H1 (cell line): ENCODE measurements at regions not wholly inside any gene's neighbourhood (a gene's known extent, or its start where the extent isn't known, plus 50 kb on each side); places are given as distances from the start of the nearest gene placed in this dataset.

Experiments
- CTCF ChIA-PET: fragments of 300-600 bp; sonication (Branson Sonifier 250); formaldehyde crosslinking; loops from one replicate; lab custom pipeline; 2021; ENCODE audit not compliant: partially characterized antibody; lab: Charles Lee
- POLR2A ChIA-PET: fragments of 300-600 bp; sonication (Branson Sonifier 250); formaldehyde crosslinking; loops from one replicate; lab custom pipeline; 2021; ENCODE audit warnings: inconsistent platforms; ENCODE audit not compliant: partially characterized antibody; lab: Charles Lee
- DNase-seq, 2 experiments: peaks; one replicate each; pipeline versions ENCODE4 v3.0.0 to v3.0.0-alpha.2; 2010 to 2022; ENCODE audit warnings: low spot score in 2 of 2, low read depth in 1 of 2, mixed read lengths in 1 of 2
- FAIRE-seq: peaks from 2 replicates; lab custom pipeline; 2011; peaks lifted over from hg19 to GRCh38; lab: Jason Lieb, UNC
- H2AFZ ChIP-seq: 2 replicates; pipeline ENCODE4 v1.8.1; 2012; ENCODE audit warnings: low read length, inconsistent platforms
- H2AK5ac ChIP-seq: 2 replicates; pipeline ENCODE4 v1.6.1; 2013; ENCODE audit warnings: low read depth, low read length
- H2BK120ac ChIP-seq: replicated peaks from 2 replicates; pipeline ENCODE3; 2013; ENCODE audit warnings: low read depth, low read length, inconsistent platforms
- H2BK12ac ChIP-seq: 2 replicates; pipeline ENCODE4 v1.6.1; 2013; ENCODE audit warnings: low read depth, low read length
- H2BK15ac ChIP-seq: 2 replicates; pipeline ENCODE4 v1.6.1; 2013; ENCODE audit warnings: low read length
- H2BK20ac ChIP-seq: 2 replicates; pipeline ENCODE4 v1.6.1; 2013; ENCODE audit warnings: low read length
- H2BK5ac ChIP-seq: 2 replicates; pipeline ENCODE4 v1.6.1; 2013; ENCODE audit warnings: low read depth, low read length
- H3K14ac ChIP-seq: 2 replicates; pipeline ENCODE4 v1.6.1; 2013; ENCODE audit warnings: inconsistent platforms; ENCODE audit not compliant: insufficient read length
- H3K18ac ChIP-seq: 2 replicates; pipeline ENCODE4 v1.6.1; 2013; ENCODE audit warnings: low read length; ENCODE audit errors: extremely low read depth
- H3K23ac ChIP-seq: 2 replicates; pipeline ENCODE4 v1.6.1; 2013; ENCODE audit warnings: inconsistent platforms; ENCODE audit not compliant: insufficient read length
- H3K23me2 ChIP-seq: 2 replicates; pipeline ENCODE4 v1.6.1; 2013; ENCODE audit warnings: low read depth, low read length
- H3K27ac ChIP-seq: 2 replicates; pipeline ENCODE4 v1.6.1; 2011; ENCODE audit warnings: low read depth, low read length, inconsistent platforms
- H3K27me3 ChIP-seq, 4 experiments: replicated peaks in 1 of 4; 1 replicate in 1 of 4; 2 replicates in 3 of 4; pipeline versions ENCODE4 v1.6.1 to v1.8.1; 2011 to 2013; ENCODE audit warnings: low read length in 3 of 4, mild to moderate bottlenecking in 3 of 4, inconsistent platforms in 2 of 4, mixed read lengths in 2 of 4, moderate library complexity in 1 of 4; ENCODE audit not compliant: control insufficient read depth in 3 of 4, insufficient read depth in 3 of 4; ENCODE audit errors: extremely low read depth in 1 of 4
- H3K36me3 ChIP-seq, 4 experiments: 2 replicates each; pipeline versions ENCODE4 v1.6.1 to v1.8.1; 2011 to 2013; ENCODE audit warnings: mild to moderate bottlenecking in 4 of 4, low read length in 3 of 4, moderate library complexity in 2 of 4, control low read depth in 1 of 4, inconsistent platforms in 1 of 4; ENCODE audit not compliant: insufficient read depth in 4 of 4, control insufficient read depth in 2 of 4
- H3K4ac ChIP-seq: replicated peaks from 2 replicates; pipeline ENCODE3; 2013; ENCODE audit warnings: low read length, low read depth, mixed read lengths, inconsistent platforms; ENCODE audit not compliant: insufficient read length
- H3K4me1 ChIP-seq, 4 experiments: replicated peaks in 1 of 4; 1 replicate in 1 of 4; 2 replicates in 3 of 4; pipeline versions ENCODE4 v1.6.1 to v1.8.1; 2011 to 2013; ENCODE audit warnings: low read length in 3 of 4, inconsistent platforms in 2 of 4, mixed read lengths in 1 of 4; ENCODE audit not compliant: insufficient read depth in 4 of 4, control insufficient read depth in 3 of 4
- H3K4me2 ChIP-seq, 2 experiments: 2 replicates each; pipeline versions ENCODE4 v1.6.1 to v1.8.1; 2011 to 2013; ENCODE audit warnings: low read depth in 2 of 2, low read length in 2 of 2, control low read depth in 1 of 2, inconsistent platforms in 1 of 2, mild to moderate bottlenecking in 1 of 2; ENCODE audit not compliant: insufficient read depth in 1 of 2
- H3K4me3 ChIP-seq, 4 experiments: fragments of 200-600, 300-600 bp in 1 of 4; sonication (generic), shearing (Covaris generic), sonication (Bioruptor Twin) in 1 of 4; 2 replicates each; pipeline versions ENCODE4 v1.5.1 to v1.8.1; 2011 to 2016; ENCODE audit warnings: low read length in 4 of 4, low read depth in 3 of 4, control low read depth in 2 of 4, inconsistent platforms in 2 of 4, mild to moderate bottlenecking in 2 of 4, mixed read lengths in 1 of 4, moderate library complexity in 1 of 4; ENCODE audit not compliant: insufficient read depth in 2 of 4; ENCODE audit errors: extremely low read depth in 1 of 4
- H3K56ac ChIP-seq: replicated peaks from 2 replicates; pipeline ENCODE3; 2013; ENCODE audit warnings: low read depth, mild to moderate bottlenecking, mixed read lengths, low read length, inconsistent platforms; ENCODE audit not compliant: insufficient read length
- H3K79me1 ChIP-seq: 2 replicates; pipeline ENCODE4 v1.6.1; 2013; ENCODE audit warnings: low read depth, low read length, control low read depth
- H3K79me2 ChIP-seq, 2 experiments: 2 replicates each; pipeline versions ENCODE4 v1.6.1 to v1.8.1; 2012 to 2013; ENCODE audit warnings: low read length in 2 of 2, mild to moderate bottlenecking in 2 of 2, inconsistent platforms in 1 of 2; ENCODE audit not compliant: insufficient read depth in 2 of 2, control insufficient read depth in 1 of 2
- H3K9ac ChIP-seq, 4 experiments: replicated peaks in 1 of 4; 1 replicate in 1 of 4; 2 replicates in 3 of 4; pipeline versions ENCODE4 v1.6.1 to v1.8.1; 2011 to 2013; ENCODE audit warnings: low read depth in 3 of 4, low read length in 3 of 4, control low read depth in 2 of 4, mild to moderate bottlenecking in 2 of 4, moderate library complexity in 2 of 4, inconsistent platforms in 1 of 4; ENCODE audit errors: extremely low read depth in 1 of 4
- H3K9me3 ChIP-seq, 2 experiments: 2 replicates each; pipeline versions ENCODE4 v1.6.1 to v1.8.1; 2012 to 2013; ENCODE audit warnings: mild to moderate bottlenecking in 2 of 2, moderate library complexity in 2 of 2, control low read depth in 1 of 2, inconsistent platforms in 1 of 2, low read depth in 1 of 2, low read length in 1 of 2, mixed read lengths in 1 of 2; ENCODE audit not compliant: insufficient read depth in 2 of 2
- H4K20me1 ChIP-seq, 2 experiments: replicated peaks in 1 of 2; 2 replicates each; pipeline versions ENCODE3 to v1.8.1; 2011 to 2013; ENCODE audit warnings: inconsistent platforms in 2 of 2, low read length in 2 of 2, mild to moderate bottlenecking in 1 of 2; ENCODE audit not compliant: insufficient read depth in 2 of 2, control insufficient read depth in 1 of 2
- H4K5ac ChIP-seq: 2 replicates; pipeline ENCODE4 v1.6.1; 2013; ENCODE audit warnings: low read length, low read depth, mixed read lengths, inconsistent platforms; ENCODE audit not compliant: insufficient read length
- H4K8ac ChIP-seq: 2 replicates; pipeline ENCODE4 v1.8.0; 2013; ENCODE audit warnings: mild to moderate bottlenecking, moderate library complexity, low read length, inconsistent platforms; ENCODE audit not compliant: insufficient read depth; ENCODE audit errors: extremely low read depth
- H4K91ac ChIP-seq: replicated peaks from 2 replicates; pipeline ENCODE3; 2013; ENCODE audit warnings: low read length, mixed read lengths, inconsistent platforms; ENCODE audit not compliant: insufficient read length
- ATF3 ChIP-seq: IDR thresholded peaks from 2 replicates; pipeline ENCODE4 v1.6.1; 2011; ENCODE audit warnings: low read depth, mild to moderate bottlenecking, low read length; ENCODE audit not compliant: insufficient read depth
- CEBPB ChIP-seq: IDR thresholded peaks from 2 replicates; pipeline ENCODE4 v1.6.1; 2012; ENCODE audit warnings: low read depth, low read length
- CREB1 ChIP-seq: IDR thresholded peaks from 2 replicates; pipeline ENCODE4 v1.6.1; 2012; ENCODE audit warnings: inconsistent platforms
- FOSL1 ChIP-seq: IDR thresholded peaks from 2 replicates; pipeline ENCODE4 v1.6.1; 2011; ENCODE audit warnings: mild to moderate bottlenecking, low read depth, low read length, moderate library complexity; ENCODE audit not compliant: insufficient read depth
- JUN ChIP-seq: IDR thresholded peaks from 2 replicates; pipeline ENCODE4 v1.6.1; 2011; ENCODE audit warnings: low read depth, mild to moderate bottlenecking, improper control_type of control experiment, low read length
- MAX ChIP-seq: IDR thresholded peaks from 2 replicates; pipeline ENCODE4 v1.6.1; 2012; ENCODE audit warnings: inconsistent platforms
- SIN3A ChIP-seq, 2 experiments: IDR thresholded peaks in 1 of 2; conservative IDR thresholded peaks in 1 of 2; 2 replicates each; pipeline ENCODE4 v1.6.1; 2011 to 2012; ENCODE audit warnings: low read length in 2 of 2, improper control_type of control experiment in 1 of 2, low read depth in 1 of 2, mild to moderate bottlenecking in 1 of 2
- SP2 ChIP-seq: IDR thresholded peaks from 2 replicates; pipeline ENCODE4 v1.6.1; 2012; ENCODE audit warnings: mild to moderate bottlenecking, low read length, inconsistent platforms
- SP4 ChIP-seq: IDR thresholded peaks from 2 replicates; pipeline ENCODE4 v1.6.1; 2012; ENCODE audit warnings: low read length, inconsistent platforms
- TAF1 ChIP-seq: IDR thresholded peaks from 2 replicates; pipeline ENCODE4 v1.6.1; 2011; ENCODE audit warnings: mild to moderate bottlenecking, low read depth, low read length
- USF2 ChIP-seq: IDR thresholded peaks from 2 replicates; pipeline ENCODE4 v1.6.1; 2011; ENCODE audit warnings: low read length, improper control_type of control experiment
- YY1 ChIP-seq: IDR thresholded peaks from 2 replicates; pipeline ENCODE4 v1.6.1; 2011; ENCODE audit warnings: low read depth, mild to moderate bottlenecking, low read length
- ZNF274 ChIP-seq: IDR thresholded peaks from 2 replicates; pipeline ENCODE4 v1.7.0; 2012; ENCODE audit warnings: low read length, borderline replicate concordance; ENCODE audit errors: extremely low read depth
- WGBS, 2 experiments: shearing (Covaris generic) in 1 of 2; methylation state at CpG; one replicate each; pipeline versions ENCODE4 v1.1.6 to v1.1.7; 2013 to 2015; ENCODE audit warnings: low lambda C conversion rate in 2 of 2, mixed read lengths in 2 of 2, inconsistent platforms in 1 of 2, low coverage in 1 of 2, missing lambda C conversion rate in 1 of 2; ENCODE audit not compliant: insufficient replicate concordance in 2 of 2, insufficient coverage in 1 of 2, insufficient read length in 1 of 2; ENCODE audit errors: extremely low coverage in 1 of 2, missing lambda C conversion rate in 1 of 2; 5-methylcytosine and 5-hydroxymethylcytosine counted together

GRCh38 chr16:77116856-77117255 lies 74.1 kb upstream of the MON1B start:
- H4K8ac ChIP-seq, result no peak overlapping the region
- no peak overlapping the region for H4K91ac ChIP-seq
- no peaks in the 10 kb centered on the region for H3K4me1 ChIP-seq
- no peak overlapping the region for H3K4ac ChIP-seq
- no peak overlapping the region for H2BK120ac ChIP-seq
- H2AFZ ChIP-seq, result no peak overlapping the region
- WGBS, 2 experiments, result 86% methylated on average over 2 of the region's 2 CpGs; no CpG with 5 or more reads in 1 of the 2 experiments
- no peak overlapping the region for H2BK12ac ChIP-seq
- no peak overlapping the region for H4K5ac ChIP-seq
- H3K18ac ChIP-seq, result no peak overlapping the region
- no peak overlapping the region for H3K27ac ChIP-seq
- no peak for FAIRE-seq
- no peaks in the 10 kb centered on the region for H4K20me1 ChIP-seq
- H3K79me2 ChIP-seq, result no peaks in the 10 kb centered on the region
- no peak overlapping the region for H3K23ac ChIP-seq
- H2BK5ac ChIP-seq, result no peak overlapping the region
- H3K4me3 ChIP-seq, result no peak overlapping the region
- no peak overlapping the region for H3K56ac ChIP-seq
- CTCF ChIA-PET, result no interaction called here
- H3K23me2 ChIP-seq, result no peaks in the 10 kb centered on the region
- POLR2A ChIA-PET, result no interaction called here
- H2BK15ac ChIP-seq, result no peak overlapping the region
- TF ChIP-seq MAX, result no peak
- TF ChIP-seq JUN, result no peak
- TF ChIP-seq SP2, result no peak
- TF ChIP-seq SIN3A (conservative IDR thresholded peaks at IDR 0.05 in 1 of 2, IDR thresholded peaks at IDR 0.05 in 1 of 2; ENCODE audit: low read depth in 1 of 2, low read length in 2 of 2), result no peak
- TF ChIP-seq CREB1, result no peak
- TF ChIP-seq USF2, result no peak
- TF ChIP-seq ZNF274, result no peak
- TF ChIP-seq SP4, result no peak
- no peak for TF ChIP-seq FOSL1
- no peak for TF ChIP-seq YY1
- no peak for TF ChIP-seq ATF3
- no peak for TF ChIP-seq TAF1
- no peak for TF ChIP-seq CEBPB
- no peaks in the 10 kb centered on the region; a peak in 1 of 7 replicates for H3K27me3 ChIP-seq
- DNase-seq, result no peak
- no peak overlapping the region for H3K4me2 ChIP-seq
- H2BK20ac ChIP-seq, result no peak overlapping the region
- no peak overlapping the region for H3K14ac ChIP-seq
- no peak overlapping the region for H2AK5ac ChIP-seq
- H3K79me1 ChIP-seq, result no peaks in the 10 kb centered on the region
- no peak overlapping the region for H3K9ac ChIP-seq
- H3K9me3 ChIP-seq, result no peaks in the 10 kb centered on the region
- no peaks in the 10 kb centered on the region for H3K36me3 ChIP-seq
